ENCODE measurements at regions not wholly inside any gene's neighbourhood (a gene's known extent, or its start where the extent isn't known, plus 50 kb on each side); places are given as distances from the start of the nearest gene placed in this dataset.
"Not testable (repeated sequence)": the region's sequence is repeated elsewhere in the genome, so short reads cannot be mapped to it uniquely, and the experiment has no call there.

DNA sequence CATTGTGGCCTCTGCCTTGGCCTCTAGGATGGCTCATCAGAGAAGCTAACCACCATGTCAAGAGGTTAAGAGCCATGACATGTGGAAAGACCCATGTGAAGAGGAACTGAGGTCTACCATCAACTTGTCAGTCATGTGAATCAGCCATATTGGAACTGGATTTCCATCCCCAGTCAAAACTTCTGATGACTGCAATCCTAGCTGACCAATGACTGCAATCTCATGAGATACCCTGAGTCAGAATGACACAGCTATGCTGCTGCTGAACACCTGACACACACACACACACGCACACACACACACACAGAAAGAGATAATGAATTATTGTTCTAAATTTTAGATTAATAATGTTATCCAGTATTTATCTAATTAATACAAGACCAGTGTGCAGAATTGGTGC lies 337.5 kb upstream of the LMCD1 start:
- DNase-seq (ENCODE audit: insufficient read length, low spot score), result no peak
- FAIRE-seq, result no peak
- TF ChIP-seq SPI1 (IDR thresholded peaks at IDR 0.05; ENCODE audit: low read depth, low read length) (no peak), PAX5 (IDR thresholded peaks at IDR 0.05; ENCODE audit: insufficient read depth, low read length, severe bottlenecking) (no peak), POLR2AphosphoS5 (IDR thresholded peaks at IDR 0.05; ENCODE audit: low read depth, low read length) (no peak), POLR2A (IDR thresholded peaks at IDR 0.05; ENCODE audit: low read depth, low read length) (no peak), TAF1 (IDR thresholded peaks at IDR 0.05; ENCODE audit: low read depth, low read length) (no peak), POU2F2 (IDR thresholded peaks at IDR 0.05; ENCODE audit: low read depth, low read length) (no peak)

DNA sequence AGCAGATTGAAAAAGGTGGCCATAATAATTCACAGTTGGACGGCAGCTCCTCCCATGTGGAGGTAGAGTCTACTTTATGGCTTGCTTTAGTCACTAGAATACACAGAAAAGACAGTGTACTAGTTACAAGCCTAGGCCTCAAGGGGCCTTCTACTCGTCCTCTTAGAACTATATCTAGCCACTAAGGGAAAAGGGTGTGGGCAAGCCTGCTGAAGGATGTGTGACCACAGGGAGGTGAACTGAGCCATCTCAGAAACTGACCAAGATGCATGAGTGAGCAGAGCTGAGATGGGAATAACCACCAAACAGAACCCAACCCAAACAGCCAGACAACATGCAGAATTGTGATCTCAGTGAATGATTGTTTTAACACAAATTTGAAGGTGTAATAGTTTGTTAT lies 335.6 kb upstream of the LMCD1 start:
- FAIRE-seq, result no peak
- DNase-seq (ENCODE audit: insufficient read length, low spot score), result no peak

DNA sequence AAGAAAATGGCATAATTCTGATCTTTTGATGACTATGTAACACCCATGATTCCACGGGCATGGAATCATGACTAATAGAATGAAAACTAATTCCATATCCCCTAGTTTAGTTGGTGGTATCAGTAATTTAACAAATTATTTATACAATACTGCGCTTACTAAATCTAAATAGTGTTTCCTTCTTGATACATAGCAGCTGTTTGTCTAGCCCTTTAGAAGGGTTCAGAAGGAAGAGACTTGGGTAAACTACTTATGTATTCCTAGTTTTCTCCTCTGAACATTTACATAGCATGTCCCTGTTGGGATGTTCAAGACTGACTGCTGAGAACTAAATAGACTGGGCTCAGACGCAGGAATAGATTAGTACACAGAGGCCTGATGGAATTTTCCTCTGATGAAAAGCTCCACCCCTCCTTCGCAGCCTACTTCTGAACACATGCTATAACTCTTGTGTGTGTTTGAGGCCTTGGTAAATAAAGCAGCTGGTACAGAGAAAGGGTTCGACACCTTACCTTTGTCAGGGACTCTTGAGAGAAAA lies 330.6 kb upstream of the LMCD1 start:
- TF ChIP-seq PAX5 (IDR thresholded peaks at IDR 0.05; ENCODE audit: insufficient read depth, low read length, severe bottlenecking) (no peak), POU2F2 (IDR thresholded peaks at IDR 0.05; ENCODE audit: low read depth, low read length) (no peak), POLR2AphosphoS5 (IDR thresholded peaks at IDR 0.05; ENCODE audit: low read depth, low read length) (no peak), TAF1 (IDR thresholded peaks at IDR 0.05; ENCODE audit: low read depth, low read length) (no peak), POLR2A (IDR thresholded peaks at IDR 0.05; ENCODE audit: low read depth, low read length) (no peak), SPI1 (IDR thresholded peaks at IDR 0.05; ENCODE audit: low read depth, low read length) (no peak)
- DNase-seq (ENCODE audit: insufficient read length, low spot score) (no peak), FAIRE-seq (no peak)

More for the DNA sequence above, 335.6 kb upstream of the LMCD1 start:
- TF ChIP-seq POLR2A (IDR thresholded peaks at IDR 0.05; ENCODE audit: low read depth, low read length) (no peak), POU2F2 (IDR thresholded peaks at IDR 0.05; ENCODE audit: low read depth, low read length) (no peak), SPI1 (IDR thresholded peaks at IDR 0.05; ENCODE audit: low read depth, low read length) (no peak), PAX5 (IDR thresholded peaks at IDR 0.05; ENCODE audit: insufficient read depth, low read length, severe bottlenecking) (no peak), TAF1 (IDR thresholded peaks at IDR 0.05; ENCODE audit: low read depth, low read length) (no peak), POLR2AphosphoS5 (IDR thresholded peaks at IDR 0.05; ENCODE audit: low read depth, low read length) (no peak)

DNA sequence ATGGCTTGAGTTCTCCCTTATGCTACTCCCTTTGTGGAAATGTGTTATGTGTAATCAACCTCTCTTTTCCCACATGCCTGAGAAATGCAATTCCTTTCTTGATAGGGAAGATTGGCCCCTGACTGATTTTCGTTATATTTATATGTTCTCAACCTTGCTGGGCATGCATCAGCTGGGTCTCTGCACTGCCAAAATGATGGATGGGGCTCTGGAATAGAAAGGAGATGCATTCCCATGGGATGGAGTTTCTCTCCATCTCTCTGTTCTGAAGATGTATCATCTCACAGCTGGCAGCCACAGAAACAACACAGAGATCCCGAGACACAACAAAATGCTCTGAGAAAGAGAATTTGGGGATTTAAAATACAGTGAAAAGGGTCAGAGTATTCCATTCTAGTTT lies 327.7 kb upstream of the LMCD1 start:
- DNase-seq (ENCODE audit: insufficient read length, low spot score), result no peak
- no peak for FAIRE-seq
- no peak for TF ChIP-seq POU2F2 (IDR thresholded peaks at IDR 0.05; ENCODE audit: low read depth, low read length)

DNA sequence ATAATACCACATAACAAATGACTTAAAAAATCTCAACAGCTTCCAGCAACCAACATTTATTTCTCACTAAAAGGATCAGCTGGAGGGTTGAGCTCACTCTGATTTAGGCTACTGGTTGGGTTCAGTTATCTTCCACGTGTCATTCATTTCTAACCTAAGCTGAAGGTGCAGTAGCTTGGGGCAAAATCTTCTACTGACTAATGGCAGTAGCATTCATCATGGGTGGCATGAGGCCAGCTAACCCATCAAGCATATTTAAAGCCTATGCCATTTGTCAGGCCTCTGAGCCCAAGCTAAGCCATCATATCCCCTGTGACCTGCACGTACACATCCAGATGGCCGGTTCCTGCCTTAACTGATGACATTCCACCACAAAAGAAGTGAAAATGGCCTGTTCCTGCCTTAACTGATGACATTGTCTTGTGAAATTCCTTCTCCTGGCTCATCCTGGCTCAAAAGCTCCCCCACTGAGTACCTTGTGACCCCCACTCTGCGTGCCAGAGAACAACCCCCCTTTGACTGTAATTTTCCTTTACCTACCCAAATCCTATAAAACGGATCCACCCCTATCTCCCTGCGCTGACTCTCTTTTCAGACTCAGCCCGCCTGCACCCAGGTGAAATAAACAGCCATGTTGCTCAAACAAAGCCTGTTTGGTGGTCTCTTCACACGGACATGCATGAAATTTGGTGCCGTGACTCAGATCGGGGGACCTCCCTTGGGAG lies 324.7 kb upstream of the LMCD1 start:
- FAIRE-seq, result not testable (repeated sequence)

DNA sequence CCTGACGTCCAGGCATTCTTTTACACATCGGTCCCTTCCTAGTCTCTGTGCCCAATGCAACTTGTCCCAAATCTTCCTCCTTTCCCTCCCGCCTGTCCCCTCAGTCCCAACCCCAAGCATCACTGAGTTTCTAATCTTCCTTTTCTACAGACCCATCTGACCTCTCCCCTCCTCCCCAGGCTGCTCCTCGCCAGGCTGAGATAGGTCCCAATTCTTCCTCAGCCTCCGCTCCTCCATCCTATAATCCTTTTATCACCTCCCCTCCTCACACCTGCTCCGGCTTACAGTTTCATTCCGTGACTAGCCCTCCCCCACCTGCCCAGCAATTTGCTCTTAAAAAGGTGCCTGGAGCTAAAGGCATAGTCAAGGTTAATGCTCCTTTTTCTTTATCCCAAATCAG lies 323.1 kb upstream of the LMCD1 start:
- FAIRE-seq; DNase-seq (ENCODE audit: insufficient read length, low spot score): not testable (repeated sequence)

More for the DNA sequence above, 324.7 kb upstream of the LMCD1 start:
- not testable (repeated sequence) for DNase-seq (ENCODE audit: insufficient read length, low spot score)

DNA sequence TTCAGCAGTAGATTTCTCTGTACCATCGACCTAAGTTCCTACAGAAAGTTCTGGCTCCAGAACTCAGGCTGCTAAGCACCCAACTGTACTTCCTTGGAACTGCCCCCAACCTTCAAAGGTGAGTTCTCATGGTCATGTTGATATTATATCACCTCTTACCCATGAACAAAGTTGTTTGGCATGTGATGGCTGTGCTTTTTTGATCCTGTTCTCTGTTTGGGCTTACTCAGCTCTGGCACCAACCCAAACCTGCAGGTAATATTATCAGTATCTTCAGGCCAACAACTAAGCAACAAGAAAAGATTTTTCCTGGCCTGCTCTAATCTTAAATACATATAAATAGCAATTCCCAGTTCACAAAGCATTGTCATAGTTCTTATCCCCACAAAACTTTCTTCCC lies 318.7 kb upstream of the LMCD1 start:
- TF ChIP-seq POU2F2 (IDR thresholded peaks at IDR 0.05; ENCODE audit: low read depth, low read length) (no peak), SPI1 (IDR thresholded peaks at IDR 0.05; ENCODE audit: low read depth, low read length) (no peak), TAF1 (IDR thresholded peaks at IDR 0.05; ENCODE audit: low read depth, low read length) (no peak), POLR2AphosphoS5 (IDR thresholded peaks at IDR 0.05; ENCODE audit: low read depth, low read length) (no peak), POLR2A (IDR thresholded peaks at IDR 0.05; ENCODE audit: low read depth, low read length) (no peak), PAX5 (IDR thresholded peaks at IDR 0.05; ENCODE audit: insufficient read depth, low read length, severe bottlenecking) (no peak)
- DNase-seq (ENCODE audit: insufficient read length, low spot score) (no peak), FAIRE-seq (no peak)

DNA sequence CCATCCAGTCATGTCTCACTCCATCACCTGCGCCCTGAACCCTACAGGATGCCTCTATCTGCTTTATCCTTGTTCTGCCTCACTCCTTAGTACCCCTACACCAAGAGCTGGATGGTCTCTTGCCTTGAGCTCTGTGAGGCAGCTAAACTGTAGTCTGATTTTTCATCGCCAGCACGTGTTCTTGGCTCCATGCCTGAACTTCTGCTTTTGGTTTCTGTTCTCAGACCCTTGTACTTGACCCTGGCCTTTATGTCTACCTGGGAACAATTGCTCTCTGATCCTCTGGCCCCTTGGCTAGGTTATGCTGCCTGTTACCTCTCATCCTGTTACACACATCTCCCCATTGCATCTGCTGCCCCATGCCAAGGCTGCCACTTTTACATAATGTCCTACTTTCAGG lies 318.0 kb upstream of the LMCD1 start:
- DNase-seq (ENCODE audit: insufficient read length, low spot score) (no peak), FAIRE-seq (peak; percentile 5)
- TF ChIP-seq POU2F2 (IDR thresholded peaks at IDR 0.05; ENCODE audit: low read depth, low read length), result no peak
- TF ChIP-seq POLR2A (IDR thresholded peaks at IDR 0.05; ENCODE audit: low read depth, low read length), result no peak
- no peak for TF ChIP-seq SPI1 (IDR thresholded peaks at IDR 0.05; ENCODE audit: low read depth, low read length)
- TF ChIP-seq POLR2AphosphoS5 (IDR thresholded peaks at IDR 0.05; ENCODE audit: low read depth, low read length), result no peak
- no peak for TF ChIP-seq TAF1 (IDR thresholded peaks at IDR 0.05; ENCODE audit: low read depth, low read length)
- TF ChIP-seq PAX5 (IDR thresholded peaks at IDR 0.05; ENCODE audit: insufficient read depth, low read length, severe bottlenecking), result no peak

DNA sequence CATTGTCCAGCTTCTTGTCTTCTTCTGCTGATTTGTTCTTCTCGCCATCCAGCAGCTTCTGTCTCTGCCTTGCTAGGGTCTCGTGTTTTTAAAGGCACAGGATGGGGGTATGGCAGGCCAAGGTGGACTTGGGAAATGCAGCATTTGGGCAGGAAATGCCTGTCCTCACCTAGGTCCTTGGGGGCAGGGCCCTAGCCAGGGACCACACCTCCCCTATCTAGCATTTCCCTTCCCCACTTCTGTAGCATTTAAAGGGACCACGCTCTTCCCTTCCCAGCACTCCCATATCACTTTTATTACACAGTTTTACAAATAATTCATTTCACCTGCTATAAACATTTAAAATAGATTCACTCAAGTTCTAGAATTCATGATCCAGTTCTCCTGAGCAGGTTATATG lies 315.4 kb upstream of the LMCD1 start:
- TF ChIP-seq TAF1 (IDR thresholded peaks at IDR 0.05; ENCODE audit: low read depth, low read length), result no peak
- TF ChIP-seq POLR2A (IDR thresholded peaks at IDR 0.05; ENCODE audit: low read depth, low read length), result no peak
- no peak for TF ChIP-seq POU2F2 (IDR thresholded peaks at IDR 0.05; ENCODE audit: low read depth, low read length)
- TF ChIP-seq SPI1 (IDR thresholded peaks at IDR 0.05; ENCODE audit: low read depth, low read length), result no peak
- TF ChIP-seq PAX5 (IDR thresholded peaks at IDR 0.05; ENCODE audit: insufficient read depth, low read length, severe bottlenecking), result no peak
- TF ChIP-seq POLR2AphosphoS5 (IDR thresholded peaks at IDR 0.05; ENCODE audit: low read depth, low read length), result no peak
- no peak for FAIRE-seq
- DNase-seq (ENCODE audit: insufficient read length, low spot score), result no peak

DNA sequence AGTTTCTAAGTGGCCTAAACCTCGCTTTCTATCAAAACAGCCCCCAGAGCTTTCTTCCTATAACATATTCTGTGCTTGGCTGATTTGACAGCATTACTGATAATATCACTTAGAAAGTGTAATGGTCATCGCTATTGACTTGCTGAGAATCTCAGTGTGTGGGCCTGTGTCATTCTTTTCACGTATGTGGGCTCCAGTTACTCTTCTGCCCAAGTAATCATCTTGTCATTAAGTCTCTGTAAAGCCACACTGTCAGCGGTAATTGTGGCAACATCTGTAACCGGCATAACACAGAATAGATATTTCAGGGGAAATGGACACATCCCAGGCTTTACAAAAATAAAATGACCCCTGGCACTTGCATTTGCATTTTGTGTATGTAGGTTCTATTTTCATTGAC lies 313.6 kb upstream of the LMCD1 start:
- DNase-seq (ENCODE audit: insufficient read length, low spot score) (no peak), FAIRE-seq (no peak)
- no peak for TF ChIP-seq POLR2A (IDR thresholded peaks at IDR 0.05; ENCODE audit: low read depth, low read length)
- TF ChIP-seq POLR2AphosphoS5 (IDR thresholded peaks at IDR 0.05; ENCODE audit: low read depth, low read length), result no peak
- no peak for TF ChIP-seq PAX5 (IDR thresholded peaks at IDR 0.05; ENCODE audit: insufficient read depth, low read length, severe bottlenecking)
- TF ChIP-seq POU2F2 (IDR thresholded peaks at IDR 0.05; ENCODE audit: low read depth, low read length), result no peak

Measured in GM12891 (cell line).